MM.1S (cell line): ENCODE measurements at regions not wholly inside any gene's neighbourhood (a gene's known extent, or its start where the extent isn't known, plus 50 kb on each side); places are given as distances from the start of the nearest gene placed in this dataset.

ENCODE experiments used
- DNase-seq: peaks from one replicate; pipeline ENCODE4 v3.0.0-alpha.2; 2015
- H2AFZ ChIP-seq: fragments of 300-600 bp; sonication (generic); 2 replicates; pipeline ENCODE4 v1.6.0; 2016; ENCODE audit warnings: antibody characterized with exemption, low read length
- H3F3A ChIP-seq: fragments of 300-600 bp; sonication (generic); 2 replicates; pipeline ENCODE4 v1.6.1; 2016; ENCODE audit warnings: mild to moderate bottlenecking, antibody characterized with exemption, low read length, moderate library complexity, mixed read lengths; ENCODE audit not compliant: insufficient read depth
- H3K27ac ChIP-seq: fragments of 300-600 bp; sonication (generic); 2 replicates; pipeline ENCODE4 v1.5.1; 2016; ENCODE audit warnings: mild to moderate bottlenecking, low read length
- H3K27me3 ChIP-seq: fragments of 300-600 bp; sonication (generic); replicated peaks from 2 replicates; pipeline ENCODE4 v1.6.0; 2016; ENCODE audit warnings: low read length; ENCODE audit not compliant: insufficient read depth
- H3K36me3 ChIP-seq: fragments of 300-600 bp; sonication (generic); replicated peaks from 2 replicates; pipeline ENCODE4 v1.6.1; 2016; ENCODE audit warnings: mild to moderate bottlenecking, low read length, mixed read lengths; ENCODE audit not compliant: insufficient read depth
- H3K4me1 ChIP-seq: fragments of 300-600 bp; sonication (generic); 2 replicates; pipeline ENCODE4 v1.6.1; 2016; ENCODE audit warnings: low read length, mixed read lengths
- H3K4me2 ChIP-seq: fragments of 300-600 bp; sonication (generic); 2 replicates; pipeline ENCODE4 v1.6.0; 2016; ENCODE audit warnings: low read depth, low read length
- H3K4me3 ChIP-seq: fragments of 300-600 bp; sonication (generic); 2 replicates; pipeline ENCODE4 v1.5.1; 2016; ENCODE audit warnings: low read length, mixed read lengths
- H3K79me2 ChIP-seq: fragments of 300-600 bp; sonication (generic); 2 replicates; pipeline ENCODE4 v1.6.1; 2016; ENCODE audit warnings: mixed run types, low read length, mixed read lengths
- H3K9ac ChIP-seq: fragments of 300-600 bp; sonication (generic); 2 replicates; pipeline ENCODE4 v1.6.1; 2016; ENCODE audit warnings: low read length, mixed read lengths
- H3K9me2 ChIP-seq: fragments of 300-600 bp; sonication (generic); replicated peaks from 2 replicates; pipeline ENCODE4 v1.6.1; 2016; ENCODE audit warnings: mild to moderate bottlenecking, low read length, mixed read lengths; ENCODE audit not compliant: insufficient read depth
- H3K9me3 ChIP-seq: fragments of 300-600 bp; sonication (generic); replicated peaks from 2 replicates; pipeline ENCODE4 v1.6.1; 2016; ENCODE audit warnings: mild to moderate bottlenecking, low read length, mixed read lengths; ENCODE audit not compliant: insufficient read depth
- H4K20me1 ChIP-seq: fragments of 300-600 bp; sonication (generic); 2 replicates; pipeline ENCODE4 v1.6.1; 2016; ENCODE audit warnings: mild to moderate bottlenecking, low read length, moderate library complexity, mixed read lengths; ENCODE audit not compliant: insufficient read depth
- EZH2 ChIP-seq: fragments of 300-600 bp; sonication (generic); optimal IDR thresholded peaks from 2 replicates; pipeline ENCODE3; 2017; ENCODE audit warnings: low read depth, mild to moderate bottlenecking, antibody characterized with exemption, low read length, mixed read lengths
- EZH2phosphoT487 ChIP-seq: fragments of 300-600 bp; sonication (generic); IDR thresholded peaks from 2 replicates; pipeline ENCODE4 v1.6.1; 2018; ENCODE audit warnings: antibody characterized with exemption, low read length
- TF ChIP-seq, protein P1 (sequence below): fragments of 300-600 bp; sonication (generic); IDR thresholded peaks from 2 replicates; pipeline ENCODE4 v1.5.1; 2016; ENCODE audit warnings: antibody characterized with exemption, low read length, mixed read lengths

DNA sequence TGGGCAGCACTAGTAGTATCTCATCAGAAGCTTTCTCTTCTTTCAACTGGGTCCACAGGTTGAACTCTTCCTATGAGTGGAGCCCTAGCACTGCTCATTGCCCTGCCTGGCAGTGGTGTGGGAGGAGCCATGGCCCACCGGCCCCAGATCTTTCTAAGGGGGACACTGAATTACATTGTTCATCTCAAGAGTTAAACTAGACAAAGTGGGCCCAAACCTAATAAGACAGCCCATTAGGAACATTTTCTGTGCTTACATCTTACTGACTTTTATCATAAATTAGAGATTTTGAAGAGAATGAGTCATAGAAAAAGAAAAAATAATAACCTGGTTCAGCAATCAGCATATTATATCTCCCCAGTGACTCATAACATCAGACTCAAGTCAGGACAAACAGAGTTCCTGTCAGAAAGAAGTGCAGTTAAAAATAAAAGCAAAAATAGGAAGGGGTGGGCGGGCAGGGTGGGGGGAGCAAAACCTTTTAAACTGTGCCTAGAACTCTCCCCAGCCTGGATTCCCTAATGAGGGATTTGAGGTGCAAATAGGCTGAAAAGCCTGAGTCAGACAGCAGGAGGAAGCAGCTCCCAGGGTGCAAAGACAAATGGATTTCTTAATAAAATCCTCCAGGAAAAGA lies 161.6 kb upstream of the TRIB2 start:
- Histone ChIP-seq H3K4me3 (no peak overlapping the region), H2AFZ (no peak overlapping the region), H3K36me3 (no peaks in the 10 kb centered on the region), H3F3A (no peaks in the 10 kb centered on the region), H4K20me1 (no peaks in the 10 kb centered on the region), H3K79me2 (no peaks in the 10 kb centered on the region), H3K4me2 (no peak overlapping the region), H3K9ac (no peak overlapping the region), H3K9me3 (no peaks in the 10 kb centered on the region), H3K9me2 (no peaks in the 10 kb centered on the region), H3K27ac (no peak overlapping the region), H3K4me1 (no peaks in the 10 kb centered on the region), H3K27me3 (no peaks in the 10 kb centered on the region)
- TF ChIP-seq, protein P1, sequence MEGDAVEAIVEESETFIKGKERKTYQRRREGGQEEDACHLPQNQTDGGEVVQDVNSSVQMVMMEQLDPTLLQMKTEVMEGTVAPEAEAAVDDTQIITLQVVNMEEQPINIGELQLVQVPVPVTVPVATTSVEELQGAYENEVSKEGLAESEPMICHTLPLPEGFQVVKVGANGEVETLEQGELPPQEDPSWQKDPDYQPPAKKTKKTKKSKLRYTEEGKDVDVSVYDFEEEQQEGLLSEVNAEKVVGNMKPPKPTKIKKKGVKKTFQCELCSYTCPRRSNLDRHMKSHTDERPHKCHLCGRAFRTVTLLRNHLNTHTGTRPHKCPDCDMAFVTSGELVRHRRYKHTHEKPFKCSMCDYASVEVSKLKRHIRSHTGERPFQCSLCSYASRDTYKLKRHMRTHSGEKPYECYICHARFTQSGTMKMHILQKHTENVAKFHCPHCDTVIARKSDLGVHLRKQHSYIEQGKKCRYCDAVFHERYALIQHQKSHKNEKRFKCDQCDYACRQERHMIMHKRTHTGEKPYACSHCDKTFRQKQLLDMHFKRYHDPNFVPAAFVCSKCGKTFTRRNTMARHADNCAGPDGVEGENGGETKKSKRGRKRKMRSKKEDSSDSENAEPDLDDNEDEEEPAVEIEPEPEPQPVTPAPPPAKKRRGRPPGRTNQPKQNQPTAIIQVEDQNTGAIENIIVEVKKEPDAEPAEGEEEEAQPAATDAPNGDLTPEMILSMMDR, result no peak
- no peak for TF ChIP-seq EZH2
- TF ChIP-seq EZH2phosphoT487, result no peak
- DNase-seq, result no peak

DNA sequence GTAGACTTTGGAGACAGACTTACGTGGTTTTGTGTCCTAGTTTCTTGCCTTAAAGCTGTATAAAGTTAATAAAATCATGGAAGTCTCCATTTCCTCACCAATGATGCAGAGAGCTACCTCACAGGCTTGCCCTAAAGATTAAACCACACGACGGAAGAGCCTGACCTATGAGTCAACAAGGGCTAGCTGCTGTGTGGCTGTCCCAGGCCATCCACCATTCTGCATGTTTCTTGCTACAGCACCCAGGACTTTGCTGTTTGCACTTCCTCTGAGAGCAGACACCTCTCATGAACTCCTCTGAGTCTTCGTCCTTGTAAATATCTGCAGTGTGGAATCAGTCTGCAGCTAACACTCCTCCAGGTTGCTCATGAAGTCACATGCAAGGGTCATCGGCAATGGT lies 160.0 kb upstream of the TRIB2 start:
- Histone ChIP-seq H4K20me1 (no peaks in the 10 kb centered on the region), H3K9me2 (no peaks in the 10 kb centered on the region), H3K27ac (no peak overlapping the region), H3K79me2 (no peaks in the 10 kb centered on the region), H3K36me3 (no peaks in the 10 kb centered on the region), H2AFZ (no peak overlapping the region), H3K9ac (no peak overlapping the region), H3K9me3 (no peaks in the 10 kb centered on the region), H3K4me1 (no peaks in the 10 kb centered on the region), H3K4me3 (no peak overlapping the region), H3K27me3 (no peaks in the 10 kb centered on the region), H3F3A (no peaks in the 10 kb centered on the region), H3K4me2 (no peak overlapping the region)
- TF ChIP-seq, protein P1, result no peak
- no peak for TF ChIP-seq EZH2phosphoT487
- no peak for TF ChIP-seq EZH2
- DNase-seq, result no peak

DNA sequence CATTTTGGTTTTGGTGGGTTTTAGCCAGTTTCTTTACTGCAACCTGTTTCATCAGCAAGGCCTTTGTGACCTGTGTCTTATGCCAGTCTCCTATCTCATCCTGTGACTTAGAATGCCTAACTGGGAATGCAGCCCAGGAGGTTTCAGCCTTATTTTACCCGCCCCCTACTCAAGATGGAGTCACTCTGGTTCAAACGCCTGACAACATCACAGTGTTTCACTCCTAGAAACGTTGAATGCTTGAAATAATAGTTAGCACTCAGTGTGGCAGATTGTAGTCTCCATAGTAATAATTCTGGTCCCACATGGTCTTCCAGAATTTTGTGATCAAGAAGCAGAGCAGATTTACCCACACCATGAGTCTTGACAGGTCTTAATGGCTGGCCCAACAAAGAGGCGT lies 159.0 kb upstream of the TRIB2 start:
- Histone ChIP-seq H2AFZ (no peak overlapping the region), H3K4me2 (no peak overlapping the region), H3K9ac (no peak overlapping the region), H3K4me3 (no peak overlapping the region), H3K27me3 (no peaks in the 10 kb centered on the region), H3K9me3 (no peaks in the 10 kb centered on the region), H3K9me2 (no peaks in the 10 kb centered on the region), H3K79me2 (no peaks in the 10 kb centered on the region), H3K36me3 (no peaks in the 10 kb centered on the region), H4K20me1 (no peaks in the 10 kb centered on the region), H3F3A (no peaks in the 10 kb centered on the region), H3K27ac (no peak overlapping the region), H3K4me1 (no peaks in the 10 kb centered on the region)
- no peak for TF ChIP-seq EZH2
- TF ChIP-seq EZH2phosphoT487, result no peak
- TF ChIP-seq, protein P1, result no peak
- DNase-seq, result no peak
